ENCODE measurements at regions not wholly inside any gene's neighbourhood (a gene's known extent, or its start where the extent isn't known, plus 50 kb on each side); places are given as distances from the start of the nearest gene placed in this dataset.

DNA sequence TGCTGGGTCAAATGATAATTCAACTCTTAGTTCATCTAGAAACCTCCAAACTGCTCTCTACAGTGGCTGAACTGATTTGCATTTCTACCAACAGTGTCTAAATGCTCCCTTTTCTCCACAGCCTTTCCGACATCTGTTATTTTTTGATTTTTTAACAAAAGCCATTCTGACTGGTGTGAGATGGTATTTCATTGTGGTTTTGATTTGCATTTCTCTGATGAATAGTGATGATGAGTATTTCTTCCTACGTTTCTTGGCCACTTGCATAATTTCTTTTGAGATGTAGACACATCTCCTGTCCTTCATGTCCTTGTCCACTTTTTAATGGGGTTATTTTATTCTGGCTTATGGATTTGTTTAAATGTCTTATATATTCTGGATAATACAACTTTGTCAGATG is 298.2 kb upstream of the ARSJ start:
- no peak for TF ChIP-seq POLR2A (IDR thresholded peaks at IDR 0.05)
- TF ChIP-seq CTCF (IDR thresholded peaks at IDR 0.05 in 4 of 5, conservative IDR thresholded peaks at IDR 0.05 in 1 of 5): no peak

Data from gastrocnemius medialis (tissue), 4 donors.